HepG2 (cell line): ENCODE measurements at regions not wholly inside any gene's neighbourhood (a gene's known extent, or its start where the extent isn't known, plus 50 kb on each side); places are given as distances from the start of the nearest gene placed in this dataset.

Source experiments
- HDAC2 ChIP-seq: sonication (generic); formaldehyde crosslinking; IDR thresholded peaks from 2 replicates; pipeline ENCODE4 v1.4.0; 2020; ENCODE audit warnings: missing genetic modification reagents
- HDAC6 ChIP-seq: fragments of 200-600 bp; sonication (generic); IDR thresholded peaks from 2 replicates; pipeline ENCODE4 v1.7.0; 2017; ENCODE audit warnings: mild to moderate bottlenecking, antibody characterized with exemption, low read length, low read depth
- NFIB ChIP-seq: sonication (generic); formaldehyde crosslinking; IDR thresholded peaks from 2 replicates; pipeline ENCODE4 v1.9.0; 2021; ENCODE audit warnings: missing genetic modification reagents, mild to moderate bottlenecking, borderline replicate concordance
- POLR2A ChIP-seq, 2 experiments: IDR thresholded peaks; 2 replicates each; pipeline ENCODE4 v1.6.1; 2011; ENCODE audit warnings: low read depth in 2 of 2, low read length in 2 of 2, mild to moderate bottlenecking in 1 of 2, moderate library complexity in 1 of 2; ENCODE audit not compliant: insufficient read depth in 1 of 2
- RFX5 ChIP-seq: IDR thresholded peaks from 2 replicates; pipeline ENCODE4 v1.6.1; 2011; ENCODE audit warnings: low read depth, low read length, improper control_type of control experiment
- SMYD3 ChIP-seq: sonication (generic); formaldehyde crosslinking; IDR thresholded peaks from 2 replicates; pipeline ENCODE4 v1.8.1; 2023; ENCODE audit warnings: mild to moderate bottlenecking, missing genetic modification reagents
- ZFX ChIP-seq: sonication (generic); formaldehyde crosslinking; IDR thresholded peaks from 2 replicates; pipeline ENCODE4 v1.4.0; 2020; ENCODE audit warnings: mild to moderate bottlenecking, low read depth, missing genetic modification reagents, moderate library complexity
- ZNF263 ChIP-seq: sonication (generic); formaldehyde crosslinking; IDR thresholded peaks from 2 replicates; pipeline ENCODE4 v1.4.0; 2020; ENCODE audit warnings: missing genetic modification reagents
- TF ChIP-seq, protein P1 (sequence below): sonication (generic); formaldehyde crosslinking; IDR thresholded peaks from 2 replicates; pipeline ENCODE4 v1.4.0; 2020; ENCODE audit warnings: missing genetic modification reagents
- TF ChIP-seq, protein P2 (sequence below): sonication (generic); formaldehyde crosslinking; IDR thresholded peaks from 2 replicates; pipeline ENCODE4 v1.5.0; 2020; ENCODE audit warnings: mild to moderate bottlenecking, missing genetic modification reagents, moderate library complexity

DNA sequence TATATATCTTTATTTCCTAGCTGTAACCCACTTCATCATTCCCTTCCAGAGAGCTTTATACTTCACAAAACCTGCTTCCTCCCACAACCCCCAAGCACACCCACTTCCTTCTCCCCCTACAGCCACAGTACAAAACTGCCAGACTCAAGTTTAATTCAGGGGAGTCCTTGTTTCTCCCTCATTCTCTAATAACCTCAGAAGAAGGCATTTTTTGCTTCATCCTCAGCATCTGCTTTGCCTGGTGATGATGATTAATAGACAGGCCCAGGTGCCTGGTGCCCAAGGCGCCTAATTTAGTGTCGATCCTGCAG lies 414.3 kb downstream of the KIF16B start:
- TF ChIP-seq HDAC6 = no peak
- no peak for TF ChIP-seq SMYD3
- TF ChIP-seq POLR2A (IDR thresholded peaks at IDR 0.05; ENCODE audit: insufficient read depth in 1 of 2, low read depth in 2 of 2, low read length in 2 of 2) = no peak
- TF ChIP-seq, protein P1, sequence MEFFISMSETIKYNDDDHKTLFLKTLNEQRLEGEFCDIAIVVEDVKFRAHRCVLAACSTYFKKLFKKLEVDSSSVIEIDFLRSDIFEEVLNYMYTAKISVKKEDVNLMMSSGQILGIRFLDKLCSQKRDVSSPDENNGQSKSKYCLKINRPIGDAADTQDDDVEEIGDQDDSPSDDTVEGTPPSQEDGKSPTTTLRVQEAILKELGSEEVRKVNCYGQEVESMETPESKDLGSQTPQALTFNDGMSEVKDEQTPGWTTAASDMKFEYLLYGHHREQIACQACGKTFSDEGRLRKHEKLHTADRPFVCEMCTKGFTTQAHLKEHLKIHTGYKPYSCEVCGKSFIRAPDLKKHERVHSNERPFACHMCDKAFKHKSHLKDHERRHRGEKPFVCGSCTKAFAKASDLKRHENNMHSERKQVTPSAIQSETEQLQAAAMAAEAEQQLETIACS (CRISPR knock-in tag) = no peak
- TF ChIP-seq NFIB (CRISPR knock-in tag) = no peak
- no peak for TF ChIP-seq ZNF263 (CRISPR knock-in tag)
- no peak for TF ChIP-seq ZFX (CRISPR knock-in tag)
- TF ChIP-seq, protein P2, sequence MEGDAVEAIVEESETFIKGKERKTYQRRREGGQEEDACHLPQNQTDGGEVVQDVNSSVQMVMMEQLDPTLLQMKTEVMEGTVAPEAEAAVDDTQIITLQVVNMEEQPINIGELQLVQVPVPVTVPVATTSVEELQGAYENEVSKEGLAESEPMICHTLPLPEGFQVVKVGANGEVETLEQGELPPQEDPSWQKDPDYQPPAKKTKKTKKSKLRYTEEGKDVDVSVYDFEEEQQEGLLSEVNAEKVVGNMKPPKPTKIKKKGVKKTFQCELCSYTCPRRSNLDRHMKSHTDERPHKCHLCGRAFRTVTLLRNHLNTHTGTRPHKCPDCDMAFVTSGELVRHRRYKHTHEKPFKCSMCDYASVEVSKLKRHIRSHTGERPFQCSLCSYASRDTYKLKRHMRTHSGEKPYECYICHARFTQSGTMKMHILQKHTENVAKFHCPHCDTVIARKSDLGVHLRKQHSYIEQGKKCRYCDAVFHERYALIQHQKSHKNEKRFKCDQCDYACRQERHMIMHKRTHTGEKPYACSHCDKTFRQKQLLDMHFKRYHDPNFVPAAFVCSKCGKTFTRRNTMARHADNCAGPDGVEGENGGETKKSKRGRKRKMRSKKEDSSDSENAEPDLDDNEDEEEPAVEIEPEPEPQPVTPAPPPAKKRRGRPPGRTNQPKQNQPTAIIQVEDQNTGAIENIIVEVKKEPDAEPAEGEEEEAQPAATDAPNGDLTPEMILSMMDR (CRISPR knock-in tag) = no peak
- no peak for TF ChIP-seq RFX5
- TF ChIP-seq HDAC2 (CRISPR knock-in tag) = no peak
